ENCODE measurements at regions not wholly inside any gene's neighbourhood (a gene's known extent, or its start where the extent isn't known, plus 50 kb on each side); places are given as distances from the start of the nearest gene placed in this dataset.
"Not testable (repeated sequence)": the region's sequence is repeated elsewhere in the genome, so short reads cannot be mapped to it uniquely, and the experiment has no call there.

DNA sequence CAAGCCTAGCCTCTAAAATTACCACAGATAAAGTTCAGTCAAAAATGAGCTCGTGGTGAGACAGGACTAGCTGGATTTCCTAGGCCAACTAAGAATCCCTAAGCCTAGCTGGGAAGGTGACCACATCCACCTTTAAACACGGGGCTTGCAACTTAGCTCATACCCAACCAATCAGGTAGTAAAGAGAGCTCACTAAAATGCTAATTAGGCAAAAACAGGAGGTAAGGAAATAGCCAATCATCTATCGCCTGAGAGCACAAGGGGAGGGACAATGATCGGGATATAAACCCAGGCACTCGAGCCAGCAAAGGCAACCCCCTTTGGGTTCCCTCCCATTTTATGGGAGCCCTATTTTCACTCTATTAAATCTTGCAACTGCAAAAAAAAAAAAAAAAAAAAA lies 84.9 kb upstream of the BEND6 start:
- not testable (repeated sequence) for TF ChIP-seq EGR1 (IDR thresholded peaks at IDR 0.05; ENCODE audit: low read depth in 2 of 2); CTCF (IDR thresholded peaks at IDR 0.05; ENCODE audit: low read depth, low read length, missing input control); SP1 (IDR thresholded peaks at IDR 0.05); RXRA (IDR thresholded peaks at IDR 0.05); FOXA1 (IDR thresholded peaks at IDR 0.05); HNF4A (conservative IDR thresholded peaks at IDR 0.05)
- TF ChIP-seq, protein P1, sequence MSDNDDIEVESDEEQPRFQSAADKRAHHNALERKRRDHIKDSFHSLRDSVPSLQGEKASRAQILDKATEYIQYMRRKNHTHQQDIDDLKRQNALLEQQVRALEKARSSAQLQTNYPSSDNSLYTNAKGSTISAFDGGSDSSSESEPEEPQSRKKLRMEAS (IDR thresholded peaks at IDR 0.05): not testable (repeated sequence)
- TF ChIP-seq, protein P2, sequence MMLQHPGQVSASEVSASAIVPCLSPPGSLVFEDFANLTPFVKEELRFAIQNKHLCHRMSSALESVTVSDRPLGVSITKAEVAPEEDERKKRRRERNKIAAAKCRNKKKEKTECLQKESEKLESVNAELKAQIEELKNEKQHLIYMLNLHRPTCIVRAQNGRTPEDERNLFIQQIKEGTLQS (IDR thresholded peaks at IDR 0.05): not testable (repeated sequence)
